ENCODE measurements at regions not wholly inside any gene's neighbourhood (a gene's known extent, or its start where the extent isn't known, plus 50 kb on each side); places are given as distances from the start of the nearest gene placed in this dataset.

DNA sequence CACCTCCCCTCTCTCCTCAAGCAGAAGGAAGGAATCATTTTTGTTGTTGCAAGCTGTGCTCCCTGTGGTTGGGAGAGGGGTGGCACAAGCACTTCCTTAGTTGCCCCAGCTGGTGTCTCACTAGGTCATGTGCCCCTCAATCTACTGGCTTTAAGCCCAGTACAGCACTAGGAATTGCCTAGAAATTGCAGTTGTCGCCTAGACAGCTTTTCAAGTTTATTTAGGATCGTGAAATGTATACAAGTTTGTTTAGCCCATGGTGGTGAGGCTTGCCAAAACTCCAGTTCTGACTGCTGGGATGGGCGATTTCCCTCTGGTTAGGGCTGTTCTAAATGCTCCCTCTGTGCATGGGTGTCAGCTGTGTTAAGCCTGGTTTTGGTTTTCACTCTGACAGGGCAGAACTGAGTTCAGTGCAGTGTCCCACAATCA, 126.8 kb upstream of the ZNF644 start:
- Histone ChIP-seq H4K8ac (ENCODE audit: low read depth, low read length) (no peak overlapping the region), H3K4me2 (ENCODE audit: low read length) (no peak overlapping the region), H3K9ac (ENCODE audit: low read length) (no peak overlapping the region), H3K4me3 (ENCODE audit: low read depth, low read length) (no peak overlapping the region), H3K9me3 (ENCODE audit: insufficient read depth, low read depth, low read length) (no peaks in the 10 kb centered on the region), H2AK5ac (ENCODE audit: low read length) (no peak overlapping the region), H3K23ac (ENCODE audit: low read length) (no peak overlapping the region), H3K36me3 (ENCODE audit: control insufficient read depth in 1 of 2, insufficient read depth in 2 of 2, low read length in 2 of 2) (no peaks in the 10 kb centered on the region), H3K27me3 (ENCODE audit: insufficient read depth, low read length) (no peaks in the 10 kb centered on the region), H3K4ac (ENCODE audit: low read depth, low read length) (no peak overlapping the region), H2BK12ac (ENCODE audit: low read length) (no peak overlapping the region), H3K79me2 (ENCODE audit: control insufficient read depth, insufficient read depth, low read length, poor library complexity) (no peaks in the 10 kb centered on the region), H3K79me1 (ENCODE audit: low read length) (no peaks in the 10 kb centered on the region), H2BK5ac (ENCODE audit: low read depth, low read length, poor library complexity) (no peak overlapping the region), H4K12ac (ENCODE audit: low read depth, low read length) (no peak overlapping the region), H3K27ac (ENCODE audit: low read depth, low read length) (no peak overlapping the region), H2AFZ (ENCODE audit: insufficient read depth, low read length, poor library complexity) (no peak overlapping the region), H3K4me1 (ENCODE audit: control insufficient read depth in 1 of 2, insufficient read depth in 2 of 2, low read length in 2 of 2) (peaks cover 0 to 2% of the 10 kb centered on the region in 2 experiments), H4K91ac (ENCODE audit: low read depth, low read length) (no peak overlapping the region), H3K14ac (ENCODE audit: low read length) (no peak overlapping the region), H2BK120ac (ENCODE audit: insufficient read depth, low read length, poor library complexity) (no peak overlapping the region), H3K18ac (ENCODE audit: low read length) (no peak overlapping the region)
- no peak for DNase-seq
- WGBS (ENCODE audit: extremely low coverage, insufficient coverage, insufficient read length), result no CpG with 5 or more reads among the region's 3 CpGs

DNA sequence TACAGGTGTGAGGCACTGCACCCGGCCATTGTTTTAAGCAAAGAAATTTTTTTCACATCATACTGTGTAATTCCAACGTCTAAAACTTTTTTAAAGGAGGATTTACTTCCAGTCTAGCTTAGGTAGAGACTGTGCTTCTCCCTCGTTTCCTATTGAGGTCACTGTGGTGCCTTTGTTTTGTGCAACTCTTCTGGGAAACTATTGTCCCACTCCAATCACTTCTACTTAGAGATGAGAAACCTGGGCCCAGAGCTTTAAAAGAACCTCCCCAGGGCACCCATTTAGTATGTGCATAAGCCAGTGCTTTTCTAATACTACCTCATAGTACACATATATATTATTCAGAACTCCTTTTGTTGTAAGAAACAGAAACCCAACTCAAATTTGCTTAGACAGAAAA, 120.0 kb upstream of the ZNF644 start:
- DNase-seq, result no peak
- H3K79me2 ChIP-seq (ENCODE audit: control insufficient read depth, insufficient read depth, low read length, poor library complexity), result no peaks in the 10 kb centered on the region
- no peak overlapping the region for H3K4me3 ChIP-seq (ENCODE audit: low read depth, low read length)
- no peaks in the 10 kb centered on the region for H3K79me1 ChIP-seq (ENCODE audit: low read length)
- no peak overlapping the region for H4K91ac ChIP-seq (ENCODE audit: low read depth, low read length)
- no peaks in the 10 kb centered on the region for H3K4me1 ChIP-seq (ENCODE audit: control insufficient read depth in 1 of 2, insufficient read depth in 2 of 2, low read length in 2 of 2)
- no peak overlapping the region for H4K8ac ChIP-seq (ENCODE audit: low read depth, low read length)
- no peaks in the 10 kb centered on the region for H3K36me3 ChIP-seq (ENCODE audit: control insufficient read depth in 1 of 2, insufficient read depth in 2 of 2, low read length in 2 of 2)
- H2AFZ ChIP-seq (ENCODE audit: insufficient read depth, low read length, poor library complexity), result no peak overlapping the region
- no peak overlapping the region for H3K27ac ChIP-seq (ENCODE audit: low read depth, low read length)
- H3K4me2 ChIP-seq (ENCODE audit: low read length), result no peak overlapping the region
- no peak overlapping the region for H2BK5ac ChIP-seq (ENCODE audit: low read depth, low read length, poor library complexity)
- H3K9me3 ChIP-seq (ENCODE audit: insufficient read depth, low read depth, low read length), result no peaks in the 10 kb centered on the region
- no peak overlapping the region for H3K23ac ChIP-seq (ENCODE audit: low read length)
- no peak overlapping the region for H2BK120ac ChIP-seq (ENCODE audit: insufficient read depth, low read length, poor library complexity)
- no peak overlapping the region for H2BK12ac ChIP-seq (ENCODE audit: low read length)
- no peak overlapping the region for H3K14ac ChIP-seq (ENCODE audit: low read length)
- no peak overlapping the region for H4K12ac ChIP-seq (ENCODE audit: low read depth, low read length)
- no peak overlapping the region for H2AK5ac ChIP-seq (ENCODE audit: low read length)
- no peak overlapping the region for H3K18ac ChIP-seq (ENCODE audit: low read length)
- H3K27me3 ChIP-seq (ENCODE audit: insufficient read depth, low read length), result no peaks in the 10 kb centered on the region
- no peak overlapping the region for H3K4ac ChIP-seq (ENCODE audit: low read depth, low read length)
- no CpG with 5 or more reads among the region's 3 CpGs for WGBS (ENCODE audit: extremely low coverage, insufficient coverage, insufficient read length)
- no peak overlapping the region for H3K9ac ChIP-seq (ENCODE audit: low read length)

DNA sequence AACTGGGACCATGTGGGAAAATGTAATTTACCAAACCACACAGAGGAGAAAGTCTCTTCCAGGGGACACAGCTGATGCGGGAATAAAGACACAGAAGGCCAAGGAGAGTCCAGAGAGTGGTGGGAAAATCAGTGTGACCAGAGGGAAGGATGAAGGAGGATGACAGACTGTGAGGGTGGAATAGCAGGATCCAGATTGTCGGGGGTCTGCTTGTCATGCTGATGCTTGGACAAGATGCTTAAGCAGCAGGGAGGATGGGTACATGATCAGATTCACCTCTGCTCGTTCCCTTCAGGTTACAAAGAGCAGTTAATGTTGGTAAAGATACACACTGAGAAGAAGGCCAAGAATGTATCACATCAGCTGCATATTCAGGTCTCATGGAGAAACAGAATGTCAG, 117.1 kb upstream of the ZNF644 start:
- no peak overlapping the region for H4K8ac ChIP-seq (ENCODE audit: low read depth, low read length)
- no peak for DNase-seq
- H3K23ac ChIP-seq (ENCODE audit: low read length), result no peak overlapping the region
- no peak overlapping the region for H2BK5ac ChIP-seq (ENCODE audit: low read depth, low read length, poor library complexity)
- no peak overlapping the region for H3K4me2 ChIP-seq (ENCODE audit: low read length)
- no peaks in the 10 kb centered on the region for H3K27me3 ChIP-seq (ENCODE audit: insufficient read depth, low read length)
- no peak overlapping the region for H3K9ac ChIP-seq (ENCODE audit: low read length)
- H3K79me2 ChIP-seq (ENCODE audit: control insufficient read depth, insufficient read depth, low read length, poor library complexity), result no peaks in the 10 kb centered on the region
- no peak overlapping the region for H4K91ac ChIP-seq (ENCODE audit: low read depth, low read length)
- no peak overlapping the region for H3K14ac ChIP-seq (ENCODE audit: low read length)
- no peak overlapping the region for H3K4me3 ChIP-seq (ENCODE audit: low read depth, low read length)
- no peak overlapping the region for H4K12ac ChIP-seq (ENCODE audit: low read depth, low read length)
- H3K4ac ChIP-seq (ENCODE audit: low read depth, low read length), result no peak overlapping the region
- H3K27ac ChIP-seq (ENCODE audit: low read depth, low read length), result no peak overlapping the region
- H3K79me1 ChIP-seq (ENCODE audit: low read length), result no peaks in the 10 kb centered on the region
- no peak overlapping the region for H2AFZ ChIP-seq (ENCODE audit: insufficient read depth, low read length, poor library complexity)
- no peaks in the 10 kb centered on the region for H3K9me3 ChIP-seq (ENCODE audit: insufficient read depth, low read depth, low read length)
- no peaks in the 10 kb centered on the region for H3K36me3 ChIP-seq (ENCODE audit: control insufficient read depth in 1 of 2, insufficient read depth in 2 of 2, low read length in 2 of 2)
- H2BK12ac ChIP-seq (ENCODE audit: low read length), result no peak overlapping the region
- no peak overlapping the region for H2BK120ac ChIP-seq (ENCODE audit: insufficient read depth, low read length, poor library complexity)
- H3K18ac ChIP-seq (ENCODE audit: low read length), result no peak overlapping the region
- no peak overlapping the region for H2AK5ac ChIP-seq (ENCODE audit: low read length)
- WGBS (ENCODE audit: extremely low coverage, insufficient coverage, insufficient read length), result no CpG with 5 or more reads among the region's 3 CpGs
- no peaks in the 10 kb centered on the region for H3K4me1 ChIP-seq (ENCODE audit: control insufficient read depth in 1 of 2, insufficient read depth in 2 of 2, low read length in 2 of 2)

DNA sequence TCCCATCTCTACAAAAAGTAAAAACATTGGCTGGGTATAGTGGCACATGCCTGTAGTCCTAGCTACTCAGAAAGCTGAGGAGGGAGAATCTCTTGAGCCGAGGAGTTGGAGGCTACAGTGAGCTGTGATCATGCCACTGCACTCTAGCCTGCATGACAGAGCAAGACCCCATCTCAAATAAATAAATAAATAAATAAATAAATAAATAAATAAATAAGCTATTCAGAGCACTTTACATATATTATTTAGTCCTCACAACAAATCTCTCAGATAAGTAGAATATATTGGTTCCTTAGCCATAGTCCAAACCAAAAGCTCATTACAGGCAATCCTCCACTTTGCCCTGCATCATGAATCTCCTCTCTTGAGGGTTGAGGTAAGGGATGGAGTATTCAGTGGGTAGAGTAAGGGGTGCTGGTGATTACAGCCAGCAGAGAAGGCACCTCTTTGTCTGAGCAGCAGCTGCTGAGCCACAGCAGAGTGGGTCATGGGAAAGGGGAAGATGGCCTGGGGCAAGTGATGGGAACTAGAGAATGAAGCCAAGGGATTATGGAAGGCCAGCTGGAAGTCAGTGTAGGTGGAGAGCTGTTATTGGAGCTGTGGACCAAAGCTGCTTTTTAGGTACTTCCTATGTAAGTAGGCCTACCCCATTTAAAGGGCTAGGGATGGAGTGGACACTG, 115.5 kb upstream of the ZNF644 start:
- Histone ChIP-seq H3K14ac (ENCODE audit: low read length) (no peak overlapping the region), H2BK120ac (ENCODE audit: insufficient read depth, low read length, poor library complexity) (no peak overlapping the region), H3K9me3 (ENCODE audit: insufficient read depth, low read depth, low read length) (no peaks in the 10 kb centered on the region), H3K9ac (ENCODE audit: low read length) (no peak overlapping the region), H4K12ac (ENCODE audit: low read depth, low read length) (no peak overlapping the region), H3K79me2 (ENCODE audit: control insufficient read depth, insufficient read depth, low read length, poor library complexity) (no peaks in the 10 kb centered on the region), H4K91ac (ENCODE audit: low read depth, low read length) (no peak overlapping the region), H3K4me1 (ENCODE audit: control insufficient read depth in 1 of 2, insufficient read depth in 2 of 2, low read length in 2 of 2) (no peaks in the 10 kb centered on the region), H2AFZ (ENCODE audit: insufficient read depth, low read length, poor library complexity) (no peak overlapping the region), H3K4me3 (ENCODE audit: low read depth, low read length) (no peak overlapping the region), H3K79me1 (ENCODE audit: low read length) (no peaks in the 10 kb centered on the region), H3K23ac (ENCODE audit: low read length) (no peak overlapping the region), H2AK5ac (ENCODE audit: low read length) (no peak overlapping the region), H3K36me3 (ENCODE audit: control insufficient read depth in 1 of 2, insufficient read depth in 2 of 2, low read length in 2 of 2) (no peaks in the 10 kb centered on the region), H3K4ac (ENCODE audit: low read depth, low read length) (no peak overlapping the region), H3K27me3 (ENCODE audit: insufficient read depth, low read length) (no peaks in the 10 kb centered on the region), H3K18ac (ENCODE audit: low read length) (no peak overlapping the region), H3K27ac (ENCODE audit: low read depth, low read length) (no peak overlapping the region), H3K4me2 (ENCODE audit: low read length) (no peak overlapping the region), H2BK5ac (ENCODE audit: low read depth, low read length, poor library complexity) (no peak overlapping the region), H2BK12ac (ENCODE audit: low read length) (no peak overlapping the region), H4K8ac (ENCODE audit: low read depth, low read length) (no peak overlapping the region)
- WGBS (ENCODE audit: extremely low coverage, insufficient coverage, insufficient read length), result no CpG with 5 or more reads among the region's 1 CpG
- no peak for DNase-seq
